GM10266 (cell line): ENCODE measurements at regions not wholly inside any gene's neighbourhood (a gene's known extent, or its start where the extent isn't known, plus 50 kb on each side); places are given as distances from the start of the nearest gene placed in this dataset.
"Not testable (repeated sequence)": the region's sequence is repeated elsewhere in the genome, so short reads cannot be mapped to it uniquely, and the experiment has no call there.

Experiments
- DNase-seq: peaks from one replicate; pipeline ENCODE4 v3.0.0; 2012; ENCODE audit errors: extremely low spot score
- TF ChIP-seq, protein P1 (sequence below): IDR thresholded peaks from 2 replicates; pipeline ENCODE4 v1.5.1; 2012; ENCODE audit warnings: mild to moderate bottlenecking, low read depth; ENCODE audit not compliant: control insufficient read depth, insufficient read depth; ENCODE audit errors: missing control alignments

DNA sequence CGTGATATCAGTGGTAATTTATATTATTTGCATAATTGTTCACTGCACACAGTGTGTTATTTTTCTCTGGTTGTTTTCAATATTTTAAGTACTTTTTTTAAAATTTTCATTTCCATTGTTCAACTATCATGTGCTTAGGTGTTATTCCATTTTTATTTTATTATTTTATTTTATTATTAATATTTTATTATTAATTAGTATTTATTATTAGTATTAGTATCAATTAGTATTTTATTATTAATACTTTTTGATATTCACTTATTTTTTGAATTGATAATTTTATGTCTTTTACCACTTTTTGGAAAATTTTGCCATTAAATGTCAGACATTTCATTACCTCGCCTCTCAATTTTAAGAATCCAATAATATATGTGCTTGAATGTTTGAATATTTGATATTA lies 593.8 kb upstream of the GRM3 start:
- no peak for DNase-seq
- TF ChIP-seq, protein P1, sequence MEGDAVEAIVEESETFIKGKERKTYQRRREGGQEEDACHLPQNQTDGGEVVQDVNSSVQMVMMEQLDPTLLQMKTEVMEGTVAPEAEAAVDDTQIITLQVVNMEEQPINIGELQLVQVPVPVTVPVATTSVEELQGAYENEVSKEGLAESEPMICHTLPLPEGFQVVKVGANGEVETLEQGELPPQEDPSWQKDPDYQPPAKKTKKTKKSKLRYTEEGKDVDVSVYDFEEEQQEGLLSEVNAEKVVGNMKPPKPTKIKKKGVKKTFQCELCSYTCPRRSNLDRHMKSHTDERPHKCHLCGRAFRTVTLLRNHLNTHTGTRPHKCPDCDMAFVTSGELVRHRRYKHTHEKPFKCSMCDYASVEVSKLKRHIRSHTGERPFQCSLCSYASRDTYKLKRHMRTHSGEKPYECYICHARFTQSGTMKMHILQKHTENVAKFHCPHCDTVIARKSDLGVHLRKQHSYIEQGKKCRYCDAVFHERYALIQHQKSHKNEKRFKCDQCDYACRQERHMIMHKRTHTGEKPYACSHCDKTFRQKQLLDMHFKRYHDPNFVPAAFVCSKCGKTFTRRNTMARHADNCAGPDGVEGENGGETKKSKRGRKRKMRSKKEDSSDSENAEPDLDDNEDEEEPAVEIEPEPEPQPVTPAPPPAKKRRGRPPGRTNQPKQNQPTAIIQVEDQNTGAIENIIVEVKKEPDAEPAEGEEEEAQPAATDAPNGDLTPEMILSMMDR: no peak

DNA sequence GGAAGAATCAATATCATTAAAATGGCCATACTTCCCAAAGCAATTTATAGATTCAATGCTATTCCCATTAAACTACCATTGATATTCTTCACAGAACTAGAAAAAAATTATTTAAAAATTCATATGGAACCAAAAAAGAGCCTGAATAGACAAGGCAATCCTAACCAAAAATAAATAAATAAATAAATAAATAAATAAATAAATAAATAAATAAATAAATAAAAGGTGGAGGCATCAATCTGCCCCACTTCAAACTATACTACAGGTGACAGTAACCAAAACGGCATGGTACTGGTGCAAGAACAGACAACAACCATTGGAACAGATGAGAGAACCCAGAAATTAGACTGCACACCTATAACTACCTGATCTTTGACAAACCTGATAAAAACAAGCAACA lies 598.5 kb upstream of the GRM3 start:
- DNase-seq: not testable (repeated sequence)

DNA sequence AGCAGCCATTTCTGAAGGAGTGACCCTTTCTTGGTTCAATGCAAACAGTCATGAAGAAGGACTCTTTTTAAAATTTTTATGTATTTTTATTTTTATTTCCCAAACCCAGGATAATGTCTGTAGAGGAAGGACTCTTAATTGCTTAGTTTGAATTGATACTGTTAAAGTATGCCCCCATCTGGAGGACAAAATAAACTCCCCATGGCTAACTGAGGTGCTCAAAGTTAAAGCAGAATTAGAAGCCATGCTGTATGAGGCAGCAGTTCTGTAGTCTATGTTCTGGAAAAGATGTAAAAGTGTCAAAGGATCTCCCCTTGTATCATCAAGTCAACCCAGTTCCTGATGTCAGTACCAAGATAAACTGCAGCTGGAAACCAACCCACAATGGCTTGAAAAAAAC lies 617.9 kb upstream of the GRM3 start:
- TF ChIP-seq, protein P1: no peak
- DNase-seq: no peak

DNA sequence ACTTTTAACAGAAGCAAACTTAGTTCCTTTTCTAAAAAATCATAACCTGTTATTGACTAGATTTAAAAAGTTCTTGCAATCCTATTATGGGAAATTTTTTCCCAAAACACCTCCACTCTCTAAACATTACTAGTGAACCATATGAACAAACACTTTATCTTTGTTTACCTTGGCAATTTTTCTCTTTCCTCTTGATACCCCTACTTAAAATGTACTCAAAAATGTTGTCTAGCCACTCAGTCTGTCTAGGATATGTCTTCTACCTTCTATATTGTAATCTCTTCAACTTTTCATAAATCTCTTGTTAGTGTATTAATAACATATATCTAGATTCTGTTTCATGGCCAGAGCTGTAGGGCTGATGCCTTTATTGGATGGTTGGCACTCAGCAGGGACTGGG lies 630.0 kb upstream of the GRM3 start:
- TF ChIP-seq, protein P1: no peak

DNA sequence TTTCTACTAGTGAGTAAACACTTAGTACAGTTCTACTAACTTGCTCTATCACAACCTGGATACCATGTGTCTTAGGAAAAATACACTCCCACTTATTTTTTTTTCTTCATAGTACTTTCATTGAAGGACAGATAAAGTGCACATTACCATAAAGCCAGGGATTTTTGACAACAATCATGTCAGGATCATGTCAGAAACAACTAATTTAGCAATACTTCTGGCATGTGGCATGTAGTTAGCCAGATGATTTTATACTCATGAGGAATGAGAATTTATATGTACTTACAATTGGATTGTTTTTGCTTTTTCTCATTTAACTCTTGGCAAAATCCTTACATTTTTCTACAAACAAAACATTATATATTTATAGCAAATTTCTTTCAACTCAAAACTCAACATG lies 630.7 kb upstream of the GRM3 start:
- no peak for DNase-seq
- TF ChIP-seq, protein P1: no peak

More for the DNA sequence above, 630.0 kb upstream of the GRM3 start:
- no peak for DNase-seq

DNA sequence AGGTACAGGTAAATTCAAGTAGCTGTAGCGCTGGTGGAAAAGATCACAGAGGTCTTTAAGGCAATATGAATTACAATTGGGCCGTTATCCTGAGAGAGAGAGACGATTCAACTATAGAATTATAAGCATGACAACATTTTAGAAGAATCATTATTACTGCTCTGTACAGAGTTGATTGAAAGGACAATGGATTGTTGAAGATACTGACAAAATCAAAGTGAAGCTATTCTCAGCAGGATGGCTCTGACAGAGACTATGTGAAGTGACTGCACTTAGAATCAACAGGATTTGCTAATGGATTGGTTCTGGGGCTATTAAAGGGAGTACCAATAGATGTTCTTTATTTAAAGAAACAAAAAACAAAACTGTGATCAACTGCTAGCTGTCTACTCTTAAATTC lies 634.8 kb upstream of the GRM3 start:
- TF ChIP-seq, protein P1: no peak
- no peak for DNase-seq

DNA sequence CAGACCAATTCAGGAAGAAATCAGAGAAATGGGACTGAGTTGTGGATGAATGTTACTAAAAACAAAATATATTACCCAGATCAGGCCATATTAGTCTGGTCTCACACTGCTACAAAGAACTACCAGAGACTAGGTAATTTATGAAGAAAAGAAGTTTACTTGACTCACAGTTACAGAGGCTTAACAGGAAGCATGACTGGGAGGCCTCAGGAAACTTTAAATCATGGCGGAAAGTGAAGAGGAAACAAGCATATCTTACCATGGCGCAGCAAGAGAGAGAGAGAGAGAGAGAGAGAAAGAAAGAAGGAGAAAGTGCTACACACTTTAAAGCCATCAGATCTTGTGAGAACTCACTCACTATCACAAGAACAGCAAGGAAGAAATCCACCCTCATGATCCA lies 636.8 kb upstream of the GRM3 start:
- TF ChIP-seq, protein P1: no peak
- DNase-seq: no peak

DNA sequence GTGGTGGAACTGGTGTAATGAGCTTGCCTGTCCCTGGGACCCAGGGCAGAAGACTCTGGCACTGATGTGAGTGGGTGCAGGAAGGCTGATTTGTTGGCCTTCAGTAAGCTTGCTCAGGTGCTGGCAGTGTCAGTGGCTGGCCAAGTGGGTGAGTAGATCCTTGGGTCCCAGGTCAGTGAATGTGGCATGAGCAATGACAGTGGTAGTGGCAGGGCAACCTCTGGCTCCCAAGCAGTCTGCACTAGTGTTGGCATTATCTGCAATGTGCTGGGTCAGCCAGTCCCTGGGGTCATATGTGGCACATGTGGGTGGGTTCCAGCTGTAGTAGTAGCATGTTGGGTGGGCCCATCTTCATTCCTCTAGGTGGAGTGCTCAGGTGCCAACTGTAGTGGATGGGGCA lies 640.9 kb upstream of the GRM3 start:
- DNase-seq: no peak
- TF ChIP-seq, protein P1: no peak
